ENCODE measurements at regions not wholly inside any gene's neighbourhood (a gene's known extent, or its start where the extent isn't known, plus 50 kb on each side); places are given as distances from the start of the nearest gene placed in this dataset.
"Not testable (repeated sequence)": the region's sequence is repeated elsewhere in the genome, so short reads cannot be mapped to it uniquely, and the experiment has no call there.

DNA sequence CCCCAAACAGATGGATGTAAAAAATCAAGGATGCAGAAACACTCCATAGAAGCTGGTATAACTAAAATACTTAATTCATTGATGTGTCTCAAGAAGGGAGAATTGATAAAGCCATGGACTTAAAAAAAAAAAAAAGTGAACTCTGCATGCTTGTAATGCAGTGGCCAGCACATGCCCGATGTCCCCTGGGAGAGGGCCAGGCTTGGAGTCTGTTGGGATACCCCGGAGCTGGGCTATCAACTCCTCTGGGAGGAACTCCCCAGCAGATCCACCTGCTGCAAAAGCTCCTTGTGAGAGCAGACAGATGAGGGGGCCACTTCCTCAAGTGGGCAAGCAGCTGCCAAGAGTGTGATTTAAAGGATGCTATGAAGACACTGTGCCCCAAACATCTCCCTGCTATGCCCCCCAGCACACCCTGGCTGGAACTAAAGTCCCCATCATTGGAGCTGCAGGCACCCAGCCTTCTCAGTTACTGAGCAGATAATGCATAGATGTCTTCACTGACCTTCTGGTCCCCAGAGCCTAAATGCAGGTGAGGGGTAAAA lies 311.5 kb upstream of the ID2 start:
- no peak for DNase-seq

GRCh38 chr2:8371653-8372052 lies 310.2 kb upstream of the ID2 start:
- DNase-seq, result no peak

DNA sequence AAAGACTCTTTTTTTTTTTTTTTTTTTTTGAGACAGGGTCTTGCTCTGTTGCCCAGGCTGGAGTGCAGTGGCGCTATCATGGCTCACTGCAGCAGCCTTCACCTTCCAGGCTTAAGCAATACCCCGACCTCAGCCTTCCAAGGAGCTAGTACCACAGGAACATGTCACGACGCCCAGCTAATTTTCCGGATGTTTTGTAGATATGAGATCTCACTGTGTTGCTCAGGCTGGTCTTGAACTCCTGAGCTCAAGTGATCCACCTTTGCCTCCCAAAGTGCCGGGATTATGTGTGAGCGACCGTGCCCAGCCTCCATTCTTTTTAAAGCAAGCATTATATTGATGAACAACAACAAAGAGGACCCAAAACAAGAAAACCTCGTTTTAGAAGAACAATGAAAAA lies 307.1 kb upstream of the ID2 start:
- DNase-seq, result no peak

DNA sequence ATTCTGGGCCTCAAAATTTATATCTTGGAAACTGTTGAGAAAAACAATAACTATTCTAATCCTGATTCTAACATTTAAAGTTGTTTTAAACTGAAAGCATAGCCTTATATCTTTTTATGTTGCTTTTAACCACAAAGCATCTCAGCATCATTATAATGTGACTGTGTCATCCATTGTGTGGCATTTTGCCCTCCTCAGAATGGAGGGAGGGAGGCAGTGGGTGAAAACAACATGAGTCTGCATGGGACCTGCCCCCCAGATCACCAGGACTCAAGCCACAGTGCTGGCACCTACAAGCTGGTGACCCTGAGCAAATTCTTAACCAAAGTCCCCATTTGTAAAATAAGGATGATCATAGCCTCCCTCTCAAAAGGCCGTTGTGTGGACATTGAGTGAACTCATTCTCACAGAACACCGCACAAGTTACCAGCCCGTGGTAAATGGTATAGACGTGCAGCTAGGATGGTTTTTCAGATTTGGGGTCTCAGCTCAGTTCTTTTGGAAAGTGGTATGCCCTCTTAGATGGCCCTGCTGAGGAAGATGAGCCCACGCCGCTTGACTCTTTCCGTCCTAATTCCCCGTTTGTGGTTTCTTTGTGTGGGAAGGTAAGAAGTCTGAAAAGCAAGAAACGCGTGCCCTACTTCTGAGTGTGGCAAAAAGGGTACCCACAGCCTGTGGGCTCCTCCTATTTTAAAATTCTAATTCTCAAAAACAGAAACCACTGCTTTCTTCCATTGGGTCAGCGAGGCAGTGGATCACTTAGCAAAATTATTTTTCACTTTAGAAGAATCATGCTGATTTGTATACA lies 305.0 kb upstream of the ID2 start:
- no peak for DNase-seq

DNA sequence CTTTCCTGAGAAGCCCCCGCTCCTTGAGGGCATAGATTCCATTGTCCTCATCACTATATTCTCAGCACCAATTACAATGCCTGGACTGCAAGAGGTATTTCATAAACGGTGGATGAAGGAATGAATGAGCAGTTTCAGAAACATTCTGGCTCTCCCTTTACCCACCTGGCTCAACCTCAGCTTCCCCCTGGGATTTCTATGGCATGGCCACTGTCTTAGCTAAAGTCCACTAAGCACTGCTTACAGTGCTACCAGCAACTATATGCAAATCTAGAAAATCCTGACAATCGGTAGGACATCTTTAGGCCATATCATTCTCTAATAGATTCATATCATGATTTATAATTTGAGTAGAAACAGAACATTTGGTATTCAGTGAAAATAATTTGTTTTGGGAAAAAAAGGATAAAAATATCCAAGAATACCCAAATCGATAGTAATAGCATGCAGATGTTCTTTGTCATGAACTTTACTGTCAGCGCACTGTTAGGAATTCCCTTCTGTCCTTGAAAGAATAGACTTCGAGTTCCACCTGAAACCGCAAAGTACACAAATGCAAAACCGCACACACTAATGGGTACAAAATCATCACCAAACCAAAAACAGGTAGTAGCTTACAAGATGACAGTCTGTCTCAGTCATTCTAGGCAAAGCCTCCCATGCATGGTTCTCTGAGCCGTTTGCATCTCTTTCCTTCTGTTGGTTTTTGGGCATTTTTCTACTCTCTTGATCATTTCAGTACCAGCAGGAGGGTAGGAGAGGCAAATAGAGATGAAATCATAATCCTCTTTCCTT lies 303.6 kb upstream of the ID2 start:
- peak in 1 of 2 experiments; percentile 32 for DNase-seq

GRCh38 chr2:8379128-8379527 lies 302.7 kb upstream of the ID2 start:
- no peak for DNase-seq

DNA sequence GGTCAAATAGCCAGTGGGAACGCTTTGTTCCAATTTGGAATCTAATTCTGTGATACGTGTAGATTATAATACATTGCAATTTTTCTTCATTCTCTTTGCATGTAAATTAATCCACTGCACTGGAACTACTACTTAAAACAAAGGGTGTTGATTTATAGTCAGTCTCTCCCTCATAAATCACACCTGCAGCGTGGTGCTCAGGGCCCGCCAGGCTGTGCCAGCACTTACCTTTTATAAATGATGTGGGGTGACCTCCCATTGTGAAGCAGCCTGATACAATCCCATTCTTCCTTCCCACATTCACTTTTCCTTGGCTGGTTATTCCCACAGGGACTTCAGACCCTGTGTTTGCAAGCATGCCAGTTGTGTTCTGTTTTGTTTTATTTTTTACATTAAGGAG lies 302.3 kb upstream of the ID2 start:
- no peak for DNase-seq

- peak in 1 of 2 experiments; percentile 5 for DNase-seq
Observed at GRCh38 chr2:8380026-8380425, 301.8 kb upstream of the ID2 start.

GRCh38 chr2:8380566-8380965 lies 301.3 kb upstream of the ID2 start:
- DNase-seq, result peak in 1 of 2 experiments; percentile 51

DNA sequence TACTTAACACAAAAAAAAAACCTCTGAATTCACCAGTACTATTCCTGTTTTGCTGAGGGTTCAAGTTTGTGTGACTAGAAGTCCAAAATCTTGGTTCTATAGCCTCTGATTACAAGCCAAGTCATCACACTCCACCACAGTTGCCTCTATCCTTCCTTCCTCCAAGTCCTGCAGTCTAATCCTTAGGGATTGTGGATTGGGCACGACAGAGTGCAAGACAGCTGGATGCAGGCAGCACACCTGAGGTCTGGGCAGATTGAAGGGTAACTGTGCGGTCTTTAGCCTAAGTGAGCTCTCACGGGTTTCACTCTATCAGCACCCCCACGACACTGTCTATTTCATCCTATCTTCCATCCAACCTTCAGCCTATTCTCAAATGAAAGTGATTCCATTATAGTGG lies 299.4 kb upstream of the ID2 start:
- no peak for DNase-seq

DNA sequence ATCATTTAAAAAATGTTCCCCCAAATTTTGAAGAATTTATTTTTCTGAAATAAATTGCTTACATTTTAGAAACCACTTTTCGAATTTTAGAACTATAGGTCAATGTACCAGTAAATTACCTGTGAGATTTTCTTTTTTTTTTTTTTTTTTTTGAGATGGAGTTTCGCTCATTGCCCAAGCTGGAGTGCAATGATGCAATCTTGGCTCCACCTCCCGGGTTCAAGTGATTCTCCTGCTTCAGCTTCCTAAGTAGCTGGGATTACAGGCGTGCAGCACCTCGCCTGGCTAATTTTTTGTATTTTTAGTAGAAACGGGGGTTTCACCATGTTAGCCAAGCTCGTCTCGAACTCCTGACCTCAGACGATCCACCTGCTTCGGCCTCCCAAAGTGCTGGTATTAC lies 295.1 kb upstream of the ID2 start:
- DNase-seq, result not testable (repeated sequence)

DNA sequence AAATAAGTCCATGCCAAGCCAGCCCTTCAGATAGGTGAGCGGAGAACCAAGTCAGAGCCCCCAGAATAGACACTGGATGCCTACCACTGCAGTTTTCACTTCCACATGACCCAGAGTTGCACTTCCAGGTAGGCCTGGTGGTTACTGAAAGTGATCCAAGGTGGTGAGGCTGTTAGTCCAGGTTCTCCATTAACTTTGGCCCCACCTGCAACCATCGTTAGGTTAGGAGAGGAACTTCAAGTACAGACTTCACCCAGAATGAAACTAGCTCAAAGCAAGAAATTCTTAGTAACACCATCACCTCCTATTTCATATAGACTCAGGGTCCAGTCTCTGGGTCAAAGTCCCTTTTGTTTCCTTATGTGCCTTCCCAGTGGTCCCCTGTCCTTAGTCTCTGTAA lies 293.1 kb upstream of the ID2 start:
- DNase-seq, result no peak

DNA sequence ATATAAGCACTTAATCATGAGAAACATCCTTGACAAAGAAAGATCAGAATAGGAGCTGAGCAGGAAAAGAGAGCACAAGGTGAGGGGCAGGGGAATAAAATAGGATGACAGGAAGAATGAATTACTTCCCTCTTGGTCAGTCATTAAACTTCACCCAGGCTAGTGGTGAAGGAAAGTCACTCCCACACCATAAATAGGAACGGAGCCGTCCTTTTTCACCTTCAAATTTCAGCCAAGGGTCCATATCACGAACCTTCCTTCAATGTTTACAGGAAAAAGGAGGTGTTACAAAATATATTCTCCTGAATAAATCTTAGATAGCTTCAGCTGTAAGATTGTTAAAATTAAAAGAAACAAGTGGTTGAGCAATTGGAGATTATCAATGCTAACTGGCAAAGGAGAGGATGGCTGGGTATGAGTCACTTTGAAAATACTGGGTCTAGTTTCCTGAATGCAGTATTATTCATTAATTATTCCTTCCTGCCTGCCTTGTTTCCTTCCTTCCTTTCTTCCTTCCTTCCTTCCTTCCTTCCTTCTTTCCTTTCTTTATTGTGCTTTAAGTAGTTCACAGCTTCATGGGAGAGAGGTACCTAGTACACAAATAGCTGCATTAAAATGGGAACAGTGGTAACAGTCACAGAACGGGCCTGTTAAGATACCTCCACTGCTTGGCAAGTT lies 292.3 kb upstream of the ID2 start:
- no peak for DNase-seq

GRCh38 chr2:8391126-8391525 lies 290.7 kb upstream of the ID2 start:
- no peak for DNase-seq

GRCh38 chr2:8391584-8391983 lies 290.3 kb upstream of the ID2 start:
- no peak for DNase-seq

DNA sequence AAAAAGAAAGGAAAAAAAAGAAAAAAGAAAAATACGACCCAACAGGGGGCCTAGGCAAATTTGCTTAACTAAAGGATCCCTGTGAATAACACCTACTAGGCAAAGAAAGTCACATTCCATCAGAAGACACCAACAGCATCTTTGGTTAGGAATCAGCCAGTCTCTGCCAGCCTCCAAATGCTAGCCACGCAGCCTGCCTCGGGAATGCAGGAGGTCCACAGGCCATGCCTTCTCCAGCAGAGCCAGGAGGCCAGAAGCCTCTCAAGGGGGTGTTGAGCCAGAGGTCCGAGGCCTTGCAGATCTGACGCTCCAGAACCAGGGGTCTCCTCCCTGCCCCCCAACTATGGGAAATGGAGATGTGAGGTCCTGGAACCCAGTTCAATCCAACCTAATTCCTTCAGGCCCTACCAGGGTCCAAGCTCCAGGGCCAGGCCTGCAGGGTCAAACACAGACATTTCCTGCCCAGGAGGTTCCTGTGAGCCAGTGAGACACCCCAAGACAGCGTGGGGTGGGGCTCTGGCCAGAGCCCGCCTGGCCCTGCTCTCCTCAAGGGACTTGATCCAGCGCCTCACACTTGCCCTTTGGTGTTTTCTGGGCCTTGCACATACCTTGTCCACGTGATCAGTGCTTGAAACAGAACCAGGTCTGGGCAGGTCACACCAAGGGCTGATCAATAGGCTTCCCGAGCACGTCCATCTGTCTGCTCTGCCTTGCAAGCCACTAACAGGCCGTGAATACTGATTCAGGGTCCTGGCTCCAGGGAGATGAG lies 289.6 kb upstream of the ID2 start:
- DNase-seq, result no peak

- no peak for DNase-seq
Observed at GRCh38 chr2:8393506-8393905, 288.4 kb upstream of the ID2 start.

DNA sequence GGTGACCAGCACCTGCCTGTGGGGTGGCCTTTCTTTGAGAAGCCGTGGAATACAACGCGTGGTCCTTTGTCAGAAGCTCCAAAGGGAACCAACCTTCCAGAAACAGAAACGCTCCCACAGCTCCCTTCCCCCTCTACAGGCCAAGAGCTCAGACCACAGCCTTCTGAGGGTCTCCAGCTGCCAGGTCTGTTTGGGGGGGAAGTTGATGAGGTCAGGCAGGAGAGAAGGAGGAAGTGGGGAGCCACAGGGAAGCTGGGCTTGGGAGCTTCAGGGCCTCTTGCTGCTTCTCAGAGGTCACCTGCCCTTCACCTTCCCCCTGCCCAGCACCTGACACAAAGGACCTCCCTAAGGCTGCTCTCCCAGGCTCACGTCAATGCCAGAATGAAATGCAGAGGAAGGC lies 287.7 kb upstream of the ID2 start:
- no peak for DNase-seq

DNA sequence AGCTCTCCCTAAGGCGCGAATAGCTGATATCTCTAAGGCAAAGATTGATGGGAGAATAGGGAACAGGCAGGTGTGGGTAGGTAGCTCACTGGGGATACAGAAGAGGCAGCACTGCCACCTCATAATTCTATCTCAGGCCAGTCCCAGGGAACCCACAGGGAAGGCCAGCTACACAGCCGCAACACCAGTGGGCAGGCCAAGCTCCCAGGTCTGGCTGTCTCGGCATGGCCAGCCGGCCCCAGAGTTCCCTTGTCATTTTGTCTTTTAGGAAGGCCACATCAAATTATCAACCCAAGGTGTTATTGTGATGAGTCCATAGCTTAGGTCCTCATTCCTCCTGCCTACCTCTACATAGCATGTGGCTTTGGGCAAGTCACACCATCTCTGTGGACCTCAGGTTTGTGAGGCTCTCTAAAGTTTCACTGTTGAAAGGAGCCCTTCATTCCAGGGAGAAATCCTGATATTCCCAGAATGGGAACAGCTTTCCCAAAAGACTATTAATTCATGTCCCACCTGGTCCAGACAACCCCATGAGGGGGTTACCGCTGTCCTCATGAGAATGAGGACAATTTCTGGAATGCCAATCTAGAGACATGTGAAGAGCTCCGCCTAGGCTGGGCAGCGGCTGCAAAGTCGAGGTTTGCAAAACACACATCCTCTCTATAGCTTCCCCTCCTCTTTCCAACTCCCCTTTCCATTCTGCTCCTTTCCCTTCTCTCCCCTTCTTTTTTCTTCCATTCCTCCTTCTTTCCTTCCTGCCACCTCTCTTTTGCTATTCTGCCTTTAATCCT lies 287.1 kb upstream of the ID2 start:
- no peak for DNase-seq

GRCh38 chr2:8395718-8396117 lies 286.1 kb upstream of the ID2 start:
- no peak for DNase-seq

GRCh38 chr2:8398040-8398668 lies 283.7 kb upstream of the ID2 start:
- DNase-seq, result no peak
